ENCODE measurements at regions not wholly inside any gene's neighbourhood (a gene's known extent, or its start where the extent isn't known, plus 50 kb on each side); places are given as distances from the start of the nearest gene placed in this dataset.

- no peak overlapping the region for H3K27ac ChIP-seq
- intact Hi-C loops (cut with DNase I), result no loop called here
- no peak for DNase-seq
- H3K4me1 ChIP-seq, result no peaks in the 10 kb centered on the region
- 50 to 61% methylated on average over 2 of the region's 2 CpGs for WGBS, 2 donors
- H3K4me3 ChIP-seq, result no peak overlapping the region
- no peaks in the 10 kb centered on the region for H3K9me3 ChIP-seq
- H3K36me3 ChIP-seq (replicated peaks in 1 of 2; ENCODE audit: insufficient read depth in 1 of 2, low read depth in 2 of 2), result no peaks in the 10 kb centered on the region
- no peaks in the 10 kb centered on the region for H3K27me3 ChIP-seq
- ATAC-seq, result no peak
- no peak for TF ChIP-seq CTCF (IDR thresholded peaks at IDR 0.05)
- no peak for TF ChIP-seq POLR2A (IDR thresholded peaks at IDR 0.05)
Observed at GRCh38 chr4:143285696-143286437, 50.8 kb upstream of the GAB1 start.

- Histone ChIP-seq H3K36me3 (replicated peaks in 1 of 2; ENCODE audit: insufficient read depth in 1 of 2, low read depth in 2 of 2) (no peaks in the 10 kb centered on the region), H3K9me3 (no peaks in the 10 kb centered on the region), H3K4me1 (no peaks in the 10 kb centered on the region), H3K27me3 (no peaks in the 10 kb centered on the region), H3K27ac (peak overlapping the region in 1 of 4 donors; percentile 35), H3K4me3 (no peak overlapping the region)
- TF ChIP-seq CTCF (IDR thresholded peaks at IDR 0.05) (no peak), POLR2A (IDR thresholded peaks at IDR 0.05) (no peak)
- DNase-seq (no peak), ATAC-seq (no peak)
- 60 to 66% methylated on average over 7 of the region's 7 CpGs for WGBS, 2 donors
- intact Hi-C loops (cut with DNase I), result no loop called here
Observed at GRCh38 chr4:143286701-143287571, 49.7 kb upstream of the GAB1 start.
